Adipose tissue (tissue), 3 donors: ENCODE measurements at regions not wholly inside any gene's neighbourhood (a gene's known extent, or its start where the extent isn't known, plus 50 kb on each side); places are given as distances from the start of the nearest gene placed in this dataset.

Source experiments
- H3K27ac ChIP-seq: one replicate; pipeline ENCODE4 v1.5.1; 2013; ENCODE audit warnings: low read depth, low read length
- WGBS, 3 donors: extraction: QIAGEN DNeasy Blood & Tissue Kit; methylation state at CpG; one replicate each; pipeline ENCODE4 v1.1.7; 2013; 5-methylcytosine and 5-hydroxymethylcytosine counted together
- donor health status: healthy with polysubstance abuse.
- donor health status: Bipolar disorder and iron deficiency.
- donor health status: healthy.

GRCh38 chr9:16143947-16144890 lies 591.4 kb downstream of the CCDC171 start:
- WGBS, 3 donors: 92 to 93% (median 92%) methylated on average over 13 of the region's 13 CpGs
- no peak overlapping the region for H3K27ac ChIP-seq

- 84 to 85% (median 84%) methylated on average over 8 of the region's 8 CpGs for WGBS, 3 donors
Measured at GRCh38 chr9:16145196-16145950, 592.5 kb downstream of the CCDC171 start.

GRCh38 chr9:16147726-16148125 lies 594.9 kb downstream of the CCDC171 start:
- H3K27ac ChIP-seq: no peak overlapping the region
- 75 to 88% (median 79%) methylated on average over 7 of the region's 7 CpGs for whole genome bisulfite sequencing, 3 donors

More at GRCh38 chr9:16145196-16145950, 592.5 kb downstream of the CCDC171 start:
- H3K27ac ChIP-seq: no peak overlapping the region

- H3K27ac ChIP-seq: no peak overlapping the region
- WGBS, 3 donors: 36 to 53% (median 44%) methylated on average over 4 of the region's 4 CpGs
Measured at GRCh38 chr9:16150501-16150900, 597.7 kb downstream of the CCDC171 start.

- H3K27ac ChIP-seq: no peak overlapping the region
- WGBS, 3 donors: 64 to 74% (median 68%) methylated on average over 9 of the region's 9 CpGs
Measured at GRCh38 chr9:16150938-16151650, 598.3 kb downstream of the CCDC171 start.

GRCh38 chr9:16152276-16153101 lies 599.6 kb downstream of the CCDC171 start:
- 82 to 84% (median 84%) methylated on average over 12 of the region's 12 CpGs for WGBS, 3 donors
- no peak overlapping the region for H3K27ac ChIP-seq

- no peak overlapping the region for H3K27ac ChIP-seq
- 91 to 97% (median 94%) methylated on average over 11 of the region's 11 CpGs for WGBS, 3 donors
Measured at GRCh38 chr9:16153221-16153620, 600.4 kb downstream of the CCDC171 start.

GRCh38 chr9:16153741-16154140 lies 600.9 kb downstream of the CCDC171 start:
- 74 to 87% (median 81%) methylated on average over 2 of the region's 2 CpGs for WGBS, 3 donors
- no peak overlapping the region for H3K27ac ChIP-seq

GRCh38 chr9:16154521-16155078 lies 601.8 kb downstream of the CCDC171 start:
- no peak overlapping the region for H3K27ac ChIP-seq
- WGBS, 3 donors: 11 to 16% (median 11%) methylated on average over 28 of the region's 28 CpGs

- WGBS, 3 donors: 89 to 95% (median 93%) methylated on average over 4 of the region's 4 CpGs
- no peak overlapping the region for H3K27ac ChIP-seq
Measured at GRCh38 chr9:16155878-16156277, 603.0 kb downstream of the CCDC171 start.

- 91 to 97% (median 96%) methylated on average over 3 of the region's 3 CpGs for WGBS, 3 donors
Measured at GRCh38 chr9:16157216-16157615, 604.4 kb downstream of the CCDC171 start.

GRCh38 chr9:16157651-16158050 lies 604.8 kb downstream of the CCDC171 start:
- 93 to 95% (median 94%) methylated on average over 4 of the region's 4 CpGs for WGBS, 3 donors
- no peak overlapping the region for H3K27ac ChIP-seq

More at GRCh38 chr9:16157216-16157615, 604.4 kb downstream of the CCDC171 start:
- no peak overlapping the region for H3K27ac ChIP-seq

GRCh38 chr9:16158093-16158492 lies 605.2 kb downstream of the CCDC171 start:
- 70 to 85% (median 85%) methylated on average over 9 of the region's 9 CpGs for WGBS, 3 donors
- no peak overlapping the region for H3K27ac ChIP-seq

- 72 to 83% (median 72%) methylated on average over 6 of the region's 6 CpGs for WGBS, 3 donors
- H3K27ac ChIP-seq: no peak overlapping the region
Measured at GRCh38 chr9:16161483-16161882, 608.6 kb downstream of the CCDC171 start.

- 82 to 94% (median 90%) methylated on average over 3 of the region's 3 CpGs for WGBS, 3 donors
- no peak overlapping the region for H3K27ac ChIP-seq
Measured at GRCh38 chr9:16170119-16170518, 617.3 kb downstream of the CCDC171 start.

- no peak overlapping the region for H3K27ac ChIP-seq
- WGBS, 3 donors: 15 to 55% (median 53%) methylated on average over 6 of the region's 6 CpGs
Measured at GRCh38 chr9:16171911-16172310, 619.1 kb downstream of the CCDC171 start.

GRCh38 chr9:16172796-16173195 lies 620.0 kb downstream of the CCDC171 start:
- H3K27ac ChIP-seq: no peak overlapping the region
- WGBS, 3 donors: 64 to 74% (median 70%) methylated on average over 5 of the region's 5 CpGs

- no peak overlapping the region for H3K27ac ChIP-seq
Measured at GRCh38 chr9:16174915-16175314, 622.1 kb downstream of the CCDC171 start.
